ENCODE measurements at regions not wholly inside any gene's neighbourhood (a gene's known extent, or its start where the extent isn't known, plus 50 kb on each side); places are given as distances from the start of the nearest gene placed in this dataset.

DNA sequence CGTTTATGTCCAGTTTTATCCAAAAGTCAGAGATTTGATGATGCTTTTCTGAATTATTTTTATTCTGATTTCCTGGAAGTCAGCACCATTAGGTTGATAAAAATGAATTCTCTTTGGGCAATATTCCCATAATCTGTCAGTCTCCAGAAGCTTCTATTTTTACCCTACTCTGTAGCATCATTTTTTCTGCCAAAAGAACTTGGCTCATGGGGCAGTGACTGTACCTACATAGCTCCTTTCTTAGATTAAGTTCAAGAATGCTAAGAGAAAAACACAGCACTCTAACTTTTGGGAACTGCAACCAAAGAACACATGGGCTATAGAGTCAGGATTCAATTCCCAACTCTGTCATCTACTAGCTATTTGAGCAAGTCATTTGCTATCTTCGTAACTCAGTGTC lies 152.9 kb downstream of the BARHL2 start:
- no peaks in the 10 kb centered on the region for H3K36me3 ChIP-seq (ENCODE audit: insufficient read depth, low read length)
- no peaks in the 10 kb centered on the region for H3K9me2 ChIP-seq (ENCODE audit: low read depth, low read length)
- H3K4me3 ChIP-seq (ENCODE audit: low read depth, low read length, poor library complexity, severe bottlenecking), result no peak overlapping the region
- TF ChIP-seq CTCF (IDR thresholded peaks at IDR 0.05; ENCODE audit: low read length) (no peak), EZH2 (IDR thresholded peaks at IDR 0.05; ENCODE audit: borderline replicate concordance, low read length) (no peak)
- no peaks in the 10 kb centered on the region for H4K20me1 ChIP-seq (ENCODE audit: insufficient read depth, low read length)
- no peaks in the 10 kb centered on the region for H3K9me3 ChIP-seq (ENCODE audit: low read length)
- no peaks in the 10 kb centered on the region for H3F3A ChIP-seq (ENCODE audit: insufficient read depth, low read length)
- no peak overlapping the region for H3K9ac ChIP-seq (ENCODE audit: low read length)
- no peak overlapping the region for H3K4me2 ChIP-seq (ENCODE audit: low read length)
- no peak overlapping the region for H2AFZ ChIP-seq (ENCODE audit: low read length)
- H3K27ac ChIP-seq (ENCODE audit: low read depth, low read length, poor library complexity, severe bottlenecking), result no peak overlapping the region
- H3K4me1 ChIP-seq (ENCODE audit: insufficient read depth, low read length, severe bottlenecking), result no peaks in the 10 kb centered on the region
- H3K79me2 ChIP-seq (ENCODE audit: insufficient read depth, low read length), result no peaks in the 10 kb centered on the region
- no peaks in the 10 kb centered on the region for H3K27me3 ChIP-seq (ENCODE audit: insufficient read depth, low read length)

DNA sequence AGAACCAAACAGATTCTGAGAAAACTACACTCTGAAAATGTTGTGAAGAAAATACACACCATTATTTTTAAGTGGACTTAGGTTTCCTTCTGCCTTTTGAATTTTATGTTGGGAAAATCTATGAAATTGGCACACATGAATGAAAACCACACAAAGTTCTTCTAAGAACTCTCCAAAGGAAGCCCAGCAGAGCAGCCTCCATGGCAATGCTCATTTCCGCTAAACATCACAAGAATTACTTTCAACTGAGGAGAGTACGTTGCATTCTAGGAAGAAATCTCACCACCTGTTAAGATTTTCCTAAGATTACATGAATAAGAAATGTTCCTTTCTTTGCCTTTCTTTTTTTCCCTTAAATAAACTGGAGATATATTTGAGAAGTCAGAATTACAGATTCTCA lies 154.2 kb downstream of the BARHL2 start:
- H3K27ac ChIP-seq (ENCODE audit: low read depth, low read length, poor library complexity, severe bottlenecking), result no peak overlapping the region
- H3K4me1 ChIP-seq (ENCODE audit: insufficient read depth, low read length, severe bottlenecking), result no peaks in the 10 kb centered on the region
- H3K9me3 ChIP-seq (ENCODE audit: low read length), result no peaks in the 10 kb centered on the region
- H3K9me2 ChIP-seq (ENCODE audit: low read depth, low read length), result no peaks in the 10 kb centered on the region
- no peaks in the 10 kb centered on the region for H4K20me1 ChIP-seq (ENCODE audit: insufficient read depth, low read length)
- no peaks in the 10 kb centered on the region for H3F3A ChIP-seq (ENCODE audit: insufficient read depth, low read length)
- H3K4me3 ChIP-seq (ENCODE audit: low read depth, low read length, poor library complexity, severe bottlenecking), result no peak overlapping the region
- TF ChIP-seq EZH2 (IDR thresholded peaks at IDR 0.05; ENCODE audit: borderline replicate concordance, low read length), result no peak
- no peak for TF ChIP-seq CTCF (IDR thresholded peaks at IDR 0.05; ENCODE audit: low read length)
- no peaks in the 10 kb centered on the region for H3K79me2 ChIP-seq (ENCODE audit: insufficient read depth, low read length)
- H3K36me3 ChIP-seq (ENCODE audit: insufficient read depth, low read length), result no peaks in the 10 kb centered on the region
- no peaks in the 10 kb centered on the region for H3K27me3 ChIP-seq (ENCODE audit: insufficient read depth, low read length)
- no peak overlapping the region for H3K9ac ChIP-seq (ENCODE audit: low read length)
- H3K4me2 ChIP-seq (ENCODE audit: low read length), result no peak overlapping the region
- H2AFZ ChIP-seq (ENCODE audit: low read length), result no peak overlapping the region

GRCh38 chr1:90561911-90562310 lies 155.2 kb downstream of the BARHL2 start:
- Histone ChIP-seq H2AFZ (ENCODE audit: low read length) (no peak overlapping the region), H4K20me1 (ENCODE audit: insufficient read depth, low read length) (no peaks in the 10 kb centered on the region), H3K4me3 (ENCODE audit: low read depth, low read length, poor library complexity, severe bottlenecking) (no peak overlapping the region), H3K9me3 (ENCODE audit: low read length) (no peaks in the 10 kb centered on the region), H3K4me2 (ENCODE audit: low read length) (no peak overlapping the region), H3F3A (ENCODE audit: insufficient read depth, low read length) (no peaks in the 10 kb centered on the region), H3K36me3 (ENCODE audit: insufficient read depth, low read length) (no peaks in the 10 kb centered on the region), H3K27me3 (ENCODE audit: insufficient read depth, low read length) (no peaks in the 10 kb centered on the region), H3K4me1 (ENCODE audit: insufficient read depth, low read length, severe bottlenecking) (no peaks in the 10 kb centered on the region), H3K9ac (ENCODE audit: low read length) (no peak overlapping the region), H3K9me2 (ENCODE audit: low read depth, low read length) (no peaks in the 10 kb centered on the region), H3K27ac (ENCODE audit: low read depth, low read length, poor library complexity, severe bottlenecking) (no peak overlapping the region), H3K79me2 (ENCODE audit: insufficient read depth, low read length) (no peaks in the 10 kb centered on the region)
- TF ChIP-seq CTCF (IDR thresholded peaks at IDR 0.05; ENCODE audit: low read length), result no peak
- TF ChIP-seq EZH2 (IDR thresholded peaks at IDR 0.05; ENCODE audit: borderline replicate concordance, low read length), result no peak
